Epithelial cell of proximal tubule (primary cell): ENCODE measurements at regions not wholly inside any gene's neighbourhood (a gene's known extent, or its start where the extent isn't known, plus 50 kb on each side); places are given as distances from the start of the nearest gene placed in this dataset.

Experiments used
- DNase-seq: peaks from one replicate; pipeline ENCODE4 v3.0.0-alpha.2; 2011; ENCODE audit warnings: low read depth
- H3K4me3 ChIP-seq: 2 replicates; pipeline ENCODE4 v1.5.1; 2011; ENCODE audit warnings: low read depth, mild to moderate bottlenecking, low read length
- TF ChIP-seq, protein P1 (sequence below): conservative IDR thresholded peaks from 2 replicates; pipeline ENCODE4 v1.5.1; 2012; ENCODE audit warnings: low read depth, mild to moderate bottlenecking, low read length

- no peak for DNase-seq
- no peak overlapping the region for H3K4me3 ChIP-seq
- TF ChIP-seq, protein P1, sequence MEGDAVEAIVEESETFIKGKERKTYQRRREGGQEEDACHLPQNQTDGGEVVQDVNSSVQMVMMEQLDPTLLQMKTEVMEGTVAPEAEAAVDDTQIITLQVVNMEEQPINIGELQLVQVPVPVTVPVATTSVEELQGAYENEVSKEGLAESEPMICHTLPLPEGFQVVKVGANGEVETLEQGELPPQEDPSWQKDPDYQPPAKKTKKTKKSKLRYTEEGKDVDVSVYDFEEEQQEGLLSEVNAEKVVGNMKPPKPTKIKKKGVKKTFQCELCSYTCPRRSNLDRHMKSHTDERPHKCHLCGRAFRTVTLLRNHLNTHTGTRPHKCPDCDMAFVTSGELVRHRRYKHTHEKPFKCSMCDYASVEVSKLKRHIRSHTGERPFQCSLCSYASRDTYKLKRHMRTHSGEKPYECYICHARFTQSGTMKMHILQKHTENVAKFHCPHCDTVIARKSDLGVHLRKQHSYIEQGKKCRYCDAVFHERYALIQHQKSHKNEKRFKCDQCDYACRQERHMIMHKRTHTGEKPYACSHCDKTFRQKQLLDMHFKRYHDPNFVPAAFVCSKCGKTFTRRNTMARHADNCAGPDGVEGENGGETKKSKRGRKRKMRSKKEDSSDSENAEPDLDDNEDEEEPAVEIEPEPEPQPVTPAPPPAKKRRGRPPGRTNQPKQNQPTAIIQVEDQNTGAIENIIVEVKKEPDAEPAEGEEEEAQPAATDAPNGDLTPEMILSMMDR: no peak
Measured at GRCh38 chr2:150023663-150024062, 436.1 kb upstream of the MMADHC start.

DNA sequence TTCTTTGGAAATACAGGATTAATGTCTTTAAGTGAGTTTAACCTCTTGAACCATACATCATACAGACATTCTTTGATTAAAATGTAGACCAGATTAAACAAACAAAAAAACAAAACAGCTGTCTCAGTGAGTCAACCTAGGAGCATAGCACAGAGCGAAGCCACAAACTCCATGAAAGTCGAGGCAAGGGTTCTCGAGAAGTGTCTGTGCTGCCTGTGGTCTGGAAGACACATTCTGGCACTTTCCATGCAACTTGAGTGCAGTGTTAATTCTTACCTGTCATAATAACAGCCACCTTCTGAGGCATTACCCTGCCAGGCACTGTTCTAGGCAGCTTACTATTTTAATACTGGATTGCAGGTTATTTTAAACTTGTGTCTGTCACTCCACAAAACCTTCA, 435.5 kb upstream of the MMADHC start:
- DNase-seq: no peak
- H3K4me3 ChIP-seq: no peak overlapping the region
- TF ChIP-seq, protein P1: no peak

DNA sequence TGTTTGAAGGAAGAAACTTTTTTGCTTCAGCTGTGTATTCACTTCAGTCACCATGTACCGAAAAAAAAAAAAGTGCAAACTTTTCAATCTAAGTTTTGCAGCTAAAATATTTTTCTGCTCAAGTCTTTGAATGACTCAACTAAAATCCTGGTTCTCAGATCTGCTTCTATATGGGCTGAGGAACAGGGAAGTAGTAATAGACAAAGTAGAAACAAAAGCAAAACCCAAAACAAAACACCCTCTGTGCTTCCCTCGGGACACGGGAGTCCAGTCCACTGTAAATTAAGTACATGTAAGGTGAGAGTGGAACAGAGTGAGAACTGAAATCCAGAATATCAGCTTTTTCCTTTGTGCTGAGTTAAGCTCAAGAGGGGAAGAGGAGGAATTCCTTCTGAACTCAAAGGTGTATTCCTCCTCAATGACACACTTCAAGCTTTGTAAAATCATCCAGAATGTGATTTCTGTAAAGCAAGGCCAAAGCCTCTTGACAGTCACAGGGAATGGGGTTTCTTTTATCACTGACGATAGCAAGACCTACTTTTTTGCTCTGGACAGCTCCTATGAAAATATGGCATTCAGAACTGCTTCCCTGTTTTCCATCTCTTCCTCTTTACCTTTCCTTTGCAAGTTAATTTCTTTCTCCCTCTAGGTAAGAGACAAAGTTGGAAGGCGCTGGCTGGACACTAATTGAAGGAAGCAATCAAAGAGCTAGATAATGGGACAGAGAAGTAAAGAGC, 433.5 kb upstream of the MMADHC start:
- TF ChIP-seq, protein P1: no peak
- no peak for DNase-seq
- no peak overlapping the region for H3K4me3 ChIP-seq

DNA sequence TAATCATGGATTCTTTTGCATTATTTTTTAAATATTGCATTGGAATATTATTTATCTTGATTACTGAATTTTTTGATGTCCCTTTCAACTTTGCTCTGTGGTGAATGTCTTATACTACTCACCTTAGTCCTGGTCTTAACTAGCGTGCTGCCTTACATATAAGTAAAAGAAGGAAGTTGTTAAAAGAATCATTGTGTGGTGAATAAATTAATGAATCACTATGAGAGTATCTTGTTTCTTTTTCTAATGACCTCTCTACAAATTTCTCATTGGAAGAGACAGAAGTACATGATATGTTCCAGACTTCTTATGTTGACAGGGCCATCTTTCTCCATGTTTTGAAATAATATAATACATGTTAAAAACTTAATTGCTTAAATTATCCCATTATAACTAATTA, 432.6 kb upstream of the MMADHC start:
- H3K4me3 ChIP-seq: no peak overlapping the region
- TF ChIP-seq, protein P1: no peak
- no peak for DNase-seq

DNA sequence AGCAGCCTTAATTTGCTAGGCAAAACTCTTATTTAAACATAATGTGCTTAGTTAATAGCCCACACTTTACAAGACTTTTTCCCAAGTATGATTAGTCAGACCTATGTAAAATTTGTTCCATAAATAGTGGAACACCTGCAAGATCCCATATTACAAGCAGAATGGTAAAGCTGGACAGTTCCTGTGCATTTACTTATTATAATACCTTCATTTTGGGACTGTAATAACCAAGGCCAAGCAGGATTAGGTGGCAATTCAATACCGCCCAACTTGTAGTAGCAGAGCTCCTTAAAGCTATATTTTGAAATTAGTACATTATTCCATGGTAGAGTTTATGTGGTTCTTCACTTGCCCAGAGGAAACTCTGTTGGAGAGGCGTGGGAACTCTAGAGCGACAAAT, 431.5 kb upstream of the MMADHC start:
- H3K4me3 ChIP-seq: no peak overlapping the region
- TF ChIP-seq, protein P1: no peak
- DNase-seq: no peak

DNA sequence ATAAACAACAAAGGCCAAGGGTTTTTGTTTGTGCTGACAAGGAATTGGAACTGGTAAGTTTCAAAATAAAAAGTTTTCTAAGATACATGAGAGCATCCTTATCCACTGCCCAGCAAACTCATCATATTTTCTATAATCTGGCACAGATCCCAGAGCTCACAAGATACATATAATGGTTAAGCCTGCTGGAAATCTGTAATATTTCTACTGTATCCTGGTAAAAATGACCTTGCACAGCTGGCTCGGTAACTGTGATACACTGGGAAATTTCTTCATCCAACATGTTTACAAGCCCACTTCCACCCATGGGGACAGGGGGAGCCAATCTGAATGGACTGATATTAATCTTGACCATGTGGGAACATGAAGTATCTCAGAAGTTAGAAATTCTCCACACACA, 425.4 kb upstream of the MMADHC start:
- TF ChIP-seq, protein P1: no peak
- H3K4me3 ChIP-seq: no peak overlapping the region
- DNase-seq: no peak

DNA sequence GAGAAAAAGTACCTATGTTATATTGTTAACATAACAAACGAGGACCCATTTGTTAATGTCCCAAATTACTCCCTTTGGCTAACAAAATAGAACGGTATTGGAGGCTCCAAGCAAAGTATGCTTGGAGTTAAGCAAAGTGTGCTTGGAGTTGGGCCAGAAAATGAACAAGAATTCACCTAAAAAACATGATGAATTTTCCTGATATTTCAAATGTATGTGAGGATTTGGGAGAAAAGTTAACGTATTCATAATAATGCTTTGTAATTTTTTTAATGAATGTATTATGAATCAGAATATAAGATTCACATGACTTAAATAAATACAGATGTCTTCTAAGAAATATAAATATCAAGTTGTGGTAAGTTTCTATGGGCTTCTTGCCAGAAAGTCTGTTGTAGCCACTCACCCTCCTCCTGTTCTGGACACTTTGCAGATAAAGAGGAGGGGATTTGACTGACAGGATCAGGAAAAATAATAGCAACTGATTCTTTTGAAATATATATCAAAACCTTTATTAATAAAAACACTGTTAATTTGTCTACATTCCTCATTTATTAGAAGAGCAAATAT, 423.7 kb upstream of the MMADHC start:
- H3K4me3 ChIP-seq: no peak overlapping the region
- TF ChIP-seq, protein P1: no peak
- no peak for DNase-seq
